ENCODE measurements at regions not wholly inside any gene's neighbourhood (a gene's known extent, or its start where the extent isn't known, plus 50 kb on each side); places are given as distances from the start of the nearest gene placed in this dataset.

- TF ChIP-seq CTCF (IDR thresholded peaks at IDR 0.05; ENCODE audit: insufficient read depth, low read length, missing control alignments): no peak
- ChIA-PET CTCF (no interaction called here), POLR2A (no interaction called here)
- DNase-seq (ENCODE audit: low read depth, low spot score): no peak
- no peak overlapping the region for H3K4me3 ChIP-seq (ENCODE audit: low read depth, low read length)
These were observed 505.9 kb upstream of the MANEA start for GRCh38 chr6:95071464-95071863.

GRCh38 chr6:95078457-95078856, 498.9 kb upstream of the MANEA start:
- CTCF ChIA-PET: no interaction called here
- no peak for TF ChIP-seq CTCF (IDR thresholded peaks at IDR 0.05; ENCODE audit: insufficient read depth, low read length, missing control alignments)
- H3K4me3 ChIP-seq (ENCODE audit: low read depth, low read length): no peak overlapping the region
- POLR2A ChIA-PET: no interaction called here
- DNase-seq (ENCODE audit: low read depth, low spot score): no peak

- DNase-seq (ENCODE audit: low read depth, low spot score): no peak
- no peak for TF ChIP-seq CTCF (IDR thresholded peaks at IDR 0.05; ENCODE audit: insufficient read depth, low read length, missing control alignments)
- POLR2A ChIA-PET: no interaction called here
- CTCF ChIA-PET: no interaction called here
- H3K4me3 ChIP-seq (ENCODE audit: low read depth, low read length): no peak overlapping the region
These were observed 496.1 kb upstream of the MANEA start for GRCh38 chr6:95081231-95081630.

- no peak for DNase-seq (ENCODE audit: low read depth, low spot score)
- POLR2A ChIA-PET: no interaction called here
- H3K4me3 ChIP-seq (ENCODE audit: low read depth, low read length): no peak overlapping the region
- CTCF ChIA-PET: no interaction called here
- TF ChIP-seq CTCF (IDR thresholded peaks at IDR 0.05; ENCODE audit: insufficient read depth, low read length, missing control alignments): no peak
These were observed 495.4 kb upstream of the MANEA start for GRCh38 chr6:95081949-95082348.

GRCh38 chr6:95083506-95083905, 493.8 kb upstream of the MANEA start:
- no peak overlapping the region for H3K4me3 ChIP-seq (ENCODE audit: low read depth, low read length)
- ChIA-PET CTCF (interaction anchor here (1.0 kb wide), 1 partner anchor 8 kb away, joined by 3 read pairs; no protein-coding TSS in a partner anchor), POLR2A (no interaction called here)
- DNase-seq (ENCODE audit: low read depth, low spot score): no peak
- no peak for TF ChIP-seq CTCF (IDR thresholded peaks at IDR 0.05; ENCODE audit: insufficient read depth, low read length, missing control alignments)

GRCh38 chr6:95084867-95085266, 492.5 kb upstream of the MANEA start:
- no peak for DNase-seq (ENCODE audit: low read depth, low spot score)
- no peak overlapping the region for H3K4me3 ChIP-seq (ENCODE audit: low read depth, low read length)
- no peak for TF ChIP-seq CTCF (IDR thresholded peaks at IDR 0.05; ENCODE audit: insufficient read depth, low read length, missing control alignments)
- POLR2A ChIA-PET: no interaction called here
- CTCF ChIA-PET: no interaction called here
